ENCODE measurements at regions not wholly inside any gene's neighbourhood (a gene's known extent, or its start where the extent isn't known, plus 50 kb on each side); places are given as distances from the start of the nearest gene placed in this dataset.

- H3K4me3 ChIP-seq (ENCODE audit: control insufficient read depth, low read depth, low read length), result no peak overlapping the region
- DNase-seq (ENCODE audit: low read depth), result no peak
- TF ChIP-seq CTCF (IDR thresholded peaks at IDR 0.05; ENCODE audit: control insufficient read depth, insufficient read depth, low read depth, low read length, missing control alignments), result no peak
Measured at GRCh38 chr3:194979173-194979572, 291.8 kb downstream of the XXYLT1 start.

- no peak for TF ChIP-seq CTCF (IDR thresholded peaks at IDR 0.05; ENCODE audit: control insufficient read depth, insufficient read depth, low read depth, low read length, missing control alignments)
- no peak for DNase-seq (ENCODE audit: low read depth)
- no peak overlapping the region for H3K4me3 ChIP-seq (ENCODE audit: control insufficient read depth, low read depth, low read length)
Measured at GRCh38 chr3:194982472-194982871, 288.5 kb downstream of the XXYLT1 start.

- DNase-seq (ENCODE audit: low read depth), result no peak
- TF ChIP-seq CTCF (IDR thresholded peaks at IDR 0.05; ENCODE audit: control insufficient read depth, insufficient read depth, low read depth, low read length, missing control alignments), result no peak
Measured at GRCh38 chr3:194983121-194983520, 287.8 kb downstream of the XXYLT1 start.

GRCh38 chr3:194983620-194984019, 287.3 kb downstream of the XXYLT1 start:
- no peak for TF ChIP-seq CTCF (IDR thresholded peaks at IDR 0.05; ENCODE audit: control insufficient read depth, insufficient read depth, low read depth, low read length, missing control alignments)

More at GRCh38 chr3:194983121-194983520, 287.8 kb downstream of the XXYLT1 start:
- no peak overlapping the region for H3K4me3 ChIP-seq (ENCODE audit: control insufficient read depth, low read depth, low read length)

GRCh38 chr3:194984066-194984465, 286.9 kb downstream of the XXYLT1 start:
- H3K4me3 ChIP-seq (ENCODE audit: control insufficient read depth, low read depth, low read length), result no peak overlapping the region
- DNase-seq (ENCODE audit: low read depth), result no peak
- no peak for TF ChIP-seq CTCF (IDR thresholded peaks at IDR 0.05; ENCODE audit: control insufficient read depth, insufficient read depth, low read depth, low read length, missing control alignments)

More at GRCh38 chr3:194983620-194984019, 287.3 kb downstream of the XXYLT1 start:
- DNase-seq (ENCODE audit: low read depth), result no peak
- H3K4me3 ChIP-seq (ENCODE audit: control insufficient read depth, low read depth, low read length), result no peak overlapping the region

GRCh38 chr3:194984622-194985021, 286.3 kb downstream of the XXYLT1 start:
- TF ChIP-seq CTCF (IDR thresholded peaks at IDR 0.05; ENCODE audit: control insufficient read depth, insufficient read depth, low read depth, low read length, missing control alignments), result no peak
- no peak overlapping the region for H3K4me3 ChIP-seq (ENCODE audit: control insufficient read depth, low read depth, low read length)
- no peak for DNase-seq (ENCODE audit: low read depth)

- peak; percentile 35 for TF ChIP-seq CTCF (IDR thresholded peaks at IDR 0.05; ENCODE audit: control insufficient read depth, insufficient read depth, low read depth, low read length, missing control alignments)
- no peak for DNase-seq (ENCODE audit: low read depth)
- H3K4me3 ChIP-seq (ENCODE audit: control insufficient read depth, low read depth, low read length), result no peak overlapping the region
Measured at GRCh38 chr3:194985031-194985578, 285.9 kb downstream of the XXYLT1 start.

Data from AG09309 (cell line).